Gastrocnemius medialis (tissue), 4 donors: ENCODE measurements at regions not wholly inside any gene's neighbourhood (a gene's known extent, or its start where the extent isn't known, plus 50 kb on each side); places are given as distances from the start of the nearest gene placed in this dataset.
A peak's percentile ranks its signal among the peaks of the same experiment; 100 is the strongest.
"Not testable (repeated sequence)": the region's sequence is repeated elsewhere in the genome, so short reads cannot be mapped to it uniquely, and the experiment has no call there.

Experiments used
- ATAC-seq, 2 donors: fragments of 150-250 bp; one replicate each; pipeline ENCODE4 v1.9.1; 2016
- DNase-seq, 2 donors: peaks; one replicate each; pipeline ENCODE4 v3.0.0-alpha.2; 2019
- H3K27ac ChIP-seq, 4 donors: fragments of 200-600 bp; sonication (generic); 1 replicate in 1 of 4; 2 replicates in 3 of 4; pipeline ENCODE4 v1.5.1; 2016 to 2018; ENCODE audit warnings: mild to moderate bottlenecking in 2 of 4, moderate library complexity in 1 of 4
- H3K27me3 ChIP-seq, 3 donors: fragments of 200-600 bp; sonication (generic) in 2 of 3; 1 replicate in 1 of 3; 2 replicates in 2 of 3; pipeline versions ENCODE4 v1.5.1 to v1.6.0; 2016 to 2019; ENCODE audit warnings: mild to moderate bottlenecking in 1 of 3, moderate library complexity in 1 of 3
- H3K36me3 ChIP-seq, 2 donors: fragments of 200-600 bp; sonication (generic) in 1 of 2; one replicate each; pipeline ENCODE4 v1.5.1; 2017 to 2018
- H3K4me1 ChIP-seq, 2 donors: fragments of 200-600 bp; sonication (generic) in 1 of 2; one replicate each; pipeline ENCODE4 v1.5.1; 2016 to 2017; ENCODE audit warnings: mild to moderate bottlenecking in 2 of 2
- H3K4me3 ChIP-seq, 4 donors: fragments of 200-600 bp; sonication (generic) in 3 of 4; 1 replicate in 1 of 4; 2 replicates in 3 of 4; pipeline ENCODE4 v1.5.1; 2016 to 2019; ENCODE audit warnings: mild to moderate bottlenecking in 2 of 4
- H3K9me3 ChIP-seq, 3 donors: fragments of 200-600 bp; sonication (generic) in 2 of 3; 1 replicate in 1 of 3; 2 replicates in 2 of 3; pipeline ENCODE4 v1.5.1; 2016 to 2019
- CTCF ChIP-seq, 5 experiments: fragments of 450-650 bp in 3 of 5; fragments of 200-600 bp in 2 of 5; sonication (generic) in 2 of 5; IDR thresholded peaks in 4 of 5; conservative IDR thresholded peaks in 1 of 5; 1 replicate in 4 of 5; 2 replicates in 1 of 5; pipeline ENCODE4 v1.5.1; 2016 to 2019; ENCODE audit warnings: antibody characterized with exemption in 5 of 5, mild to moderate bottlenecking in 3 of 5, moderate library complexity in 3 of 5
- POLR2A ChIP-seq, 2 donors: fragments of 450-650 bp; IDR thresholded peaks; one replicate each; pipeline ENCODE4 v1.6.1; 2017; ENCODE audit warnings: antibody characterized with exemption in 2 of 2, mild to moderate bottlenecking in 2 of 2, moderate library complexity in 2 of 2
- in situ Hi-C, 4 donors: fragments of 200-750 bp; cut with MboI; loops; one replicate each; pipeline versions ENCODE4 v1.15.0 to v1.8.0; 2017; ENCODE audit warnings: low sequenced_read_pairs in 4 of 4
- intact Hi-C: fragments of 100-400 bp; cut with DNase I; formaldehyde crosslinking; loops from one replicate; pipeline ENCODE4 v1.15.1; 2023; ENCODE audit warnings: low total_unique reads

- Histone ChIP-seq H3K27me3 (no peaks in the 10 kb centered on the region), H3K27ac (no peak overlapping the region), H3K4me1 (peaks cover 4 to 20% of the 10 kb centered on the region in 2 donors), H3K36me3 (no peaks in the 10 kb centered on the region), H3K9me3 (no peaks in the 10 kb centered on the region), H3K4me3 (no peak overlapping the region)
- intact Hi-C loops (no loop called here), in situ Hi-C loops (loop anchor here (10.0 kb wide), 4 partner anchors 86 to 546 kb away; partner anchors contain the start of gene BLID (in 1 of the 4))
- DNase-seq (no peak), ATAC-seq (no peak)
- TF ChIP-seq CTCF (IDR thresholded peaks at IDR 0.05 in 4 of 5, conservative IDR thresholded peaks at IDR 0.05 in 1 of 5) (no peak), POLR2A (IDR thresholded peaks at IDR 0.05) (no peak)
These were observed 85.1 kb upstream of the BLID start for GRCh38 chr11:122201106-122201505.

- ATAC-seq (no peak), DNase-seq (no peak)
- intact Hi-C loops (loop anchor here (5.0 kb wide), 1 partner anchor 42 kb away; no protein-coding TSS in a partner anchor), in situ Hi-C loops (loop anchor here (10.0 kb wide), 4 partner anchors 85 to 545 kb away; partner anchors contain the start of gene BLID (in 1 of the 4))
- Histone ChIP-seq H3K4me3 (no peak overlapping the region), H3K4me1 (peaks cover 4 to 24% of the 10 kb centered on the region in 2 donors), H3K9me3 (no peaks in the 10 kb centered on the region), H3K36me3 (no peaks in the 10 kb centered on the region), H3K27me3 (no peaks in the 10 kb centered on the region), H3K27ac (no peak overlapping the region)
- TF ChIP-seq POLR2A (IDR thresholded peaks at IDR 0.05): no peak
These were observed 83.6 kb upstream of the BLID start for GRCh38 chr11:122199661-122200060.

- TF ChIP-seq POLR2A (IDR thresholded peaks at IDR 0.05): no peak
- in situ Hi-C loops: no loop called here
- no peaks in the 10 kb centered on the region for H3K36me3 ChIP-seq
These were observed 82.4 kb upstream of the BLID start for GRCh38 chr11:122198291-122198983.

GRCh38 chr11:122197066-122197987 lies 81.3 kb upstream of the BLID start:
- no peak overlapping the region for H3K27ac ChIP-seq
- peaks cover 0 to 17% of the 10 kb centered on the region in 2 donors for H3K4me1 ChIP-seq
- TF ChIP-seq CTCF (IDR thresholded peaks at IDR 0.05 in 4 of 5, conservative IDR thresholded peaks at IDR 0.05 in 1 of 5) (no peak), POLR2A (IDR thresholded peaks at IDR 0.05) (no peak)
- no peaks in the 10 kb centered on the region for H3K9me3 ChIP-seq
- no peak overlapping the region for H3K4me3 ChIP-seq
- DNase-seq: no peak
- no peaks in the 10 kb centered on the region for H3K27me3 ChIP-seq
- no peaks in the 10 kb centered on the region for H3K36me3 ChIP-seq
- in situ Hi-C loops: no loop called here
- ATAC-seq: no peak
- intact Hi-C loops: loop anchor here (5.0 kb wide), 1 partner anchor 40 kb away; no protein-coding TSS in a partner anchor

More at GRCh38 chr11:122198291-122198983, 82.4 kb upstream of the BLID start:
- intact Hi-C loops: loop anchor here (5.0 kb wide), 1 partner anchor 41 kb away; no protein-coding TSS in a partner anchor
- Histone ChIP-seq H3K27me3 (no peaks in the 10 kb centered on the region), H3K4me1 (peaks cover 4 to 24% of the 10 kb centered on the region in 2 donors), H3K4me3 (no peak overlapping the region), H3K27ac (no peak overlapping the region), H3K9me3 (no peaks in the 10 kb centered on the region)
- no peak for DNase-seq
- ATAC-seq: no peak

GRCh38 chr11:122195790-122196189 lies 79.8 kb upstream of the BLID start:
- intact Hi-C loops: loop anchor here (5.0 kb wide), 1 partner anchor 38 kb away; no protein-coding TSS in a partner anchor
- in situ Hi-C loops: no loop called here
- TF ChIP-seq POLR2A (IDR thresholded peaks at IDR 0.05) (no peak), CTCF (IDR thresholded peaks at IDR 0.05 in 4 of 5, conservative IDR thresholded peaks at IDR 0.05 in 1 of 5) (no peak)
- no peak overlapping the region for H3K4me3 ChIP-seq
- no peaks in the 10 kb centered on the region for H3K27me3 ChIP-seq
- ATAC-seq (peak in 1 of 2 donors; percentile 69), DNase-seq (no peak)
- H3K4me1 ChIP-seq: peaks cover 0 to 8% of the 10 kb centered on the region in 2 donors
- H3K36me3 ChIP-seq: no peaks in the 10 kb centered on the region
- no peak overlapping the region for H3K27ac ChIP-seq
- H3K9me3 ChIP-seq: no peaks in the 10 kb centered on the region

GRCh38 chr11:122193881-122194480 lies 78.0 kb upstream of the BLID start:
- intact Hi-C loops, in situ Hi-C loops, DNase-seq, H3K27ac ChIP-seq, H3K9me3 ChIP-seq, H3K4me3 ChIP-seq, H3K36me3 ChIP-seq, ATAC-seq, H3K27me3 ChIP-seq: not testable (repeated sequence)
- H3K4me1 ChIP-seq: peaks cover 5 to 13% of the 10 kb centered on the region in 2 donors
